RWPE1 (cell line): ENCODE measurements at regions not wholly inside any gene's neighbourhood (a gene's known extent, or its start where the extent isn't known, plus 50 kb on each side); places are given as distances from the start of the nearest gene placed in this dataset.
"Not testable (repeated sequence)": the region's sequence is repeated elsewhere in the genome, so short reads cannot be mapped to it uniquely, and the experiment has no call there.

Experiments used
- CTCF ChIA-PET: fragments of 350-600 bp; sonication (Branson Sonifier 250); formaldehyde crosslinking; extraction: SDS; loops from one replicate; lab custom pipeline; 2021; lab: Yijun Ruan, JAX
- POLR2A ChIA-PET: fragments of 400-600 bp; formaldehyde crosslinking; extraction: SDS; loops from one replicate; lab custom pipeline; 2020; ENCODE audit warnings: antibody characterized with exemption; ENCODE audit not compliant: low non-redundant PET; lab: Yijun Ruan, JAX
- DNase-seq: peaks from one replicate; pipeline ENCODE4 v3.0.0; 2012; ENCODE audit warnings: low spot score
- H3K27ac ChIP-seq: fragments of 450-650 bp; 2 replicates; pipeline ENCODE4 v1.5.1; 2017
- TF ChIP-seq, protein P1 (sequence below): fragments of 450-650 bp; conservative IDR thresholded peaks from 2 replicates; pipeline ENCODE4 v1.5.1; 2017; ENCODE audit warnings: low read depth, mild to moderate bottlenecking

DNA sequence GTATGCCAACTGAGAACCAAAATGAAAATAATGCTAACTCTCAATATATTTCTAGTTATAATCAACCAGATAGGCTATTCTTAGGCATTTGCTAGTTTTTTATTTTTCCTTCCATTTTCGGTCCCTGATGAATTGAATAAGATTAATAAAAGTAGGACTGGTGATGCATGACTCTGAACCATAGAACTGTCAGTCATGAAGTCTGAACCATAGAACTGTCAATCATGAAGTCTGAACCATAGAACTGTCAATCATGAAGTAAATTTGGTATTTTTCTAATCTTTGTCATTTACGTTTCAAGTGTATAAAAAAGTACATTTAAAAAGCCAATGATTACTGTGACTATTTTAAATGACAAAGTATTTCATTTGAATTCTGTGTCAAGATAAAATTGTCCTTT lies 460.2 kb upstream of the NDST3 start:
- POLR2A ChIA-PET: no interaction called here

DNA sequence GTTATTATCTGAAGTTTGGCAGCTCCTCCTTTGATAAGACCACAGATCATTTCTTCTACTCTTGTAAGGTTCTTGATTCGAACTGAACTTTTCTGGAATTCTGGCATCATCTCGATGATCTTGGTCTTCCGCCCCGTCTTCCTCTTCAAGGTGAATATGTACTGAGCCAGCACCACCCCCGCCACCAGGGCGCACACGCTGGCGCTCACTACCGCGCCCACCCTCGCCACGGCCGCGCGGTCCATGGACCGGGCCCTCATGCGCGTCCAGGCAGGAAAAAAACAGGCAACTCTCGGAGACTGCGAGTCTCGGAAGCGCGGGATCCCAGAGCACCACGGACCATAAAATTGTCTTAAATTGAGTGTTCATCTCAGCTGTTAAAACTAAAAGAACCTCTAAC lies 458.4 kb upstream of the NDST3 start:
- no peak overlapping the region for H3K27ac ChIP-seq
- no peak for DNase-seq
- CTCF ChIA-PET: no interaction called here
- TF ChIP-seq, protein P1, sequence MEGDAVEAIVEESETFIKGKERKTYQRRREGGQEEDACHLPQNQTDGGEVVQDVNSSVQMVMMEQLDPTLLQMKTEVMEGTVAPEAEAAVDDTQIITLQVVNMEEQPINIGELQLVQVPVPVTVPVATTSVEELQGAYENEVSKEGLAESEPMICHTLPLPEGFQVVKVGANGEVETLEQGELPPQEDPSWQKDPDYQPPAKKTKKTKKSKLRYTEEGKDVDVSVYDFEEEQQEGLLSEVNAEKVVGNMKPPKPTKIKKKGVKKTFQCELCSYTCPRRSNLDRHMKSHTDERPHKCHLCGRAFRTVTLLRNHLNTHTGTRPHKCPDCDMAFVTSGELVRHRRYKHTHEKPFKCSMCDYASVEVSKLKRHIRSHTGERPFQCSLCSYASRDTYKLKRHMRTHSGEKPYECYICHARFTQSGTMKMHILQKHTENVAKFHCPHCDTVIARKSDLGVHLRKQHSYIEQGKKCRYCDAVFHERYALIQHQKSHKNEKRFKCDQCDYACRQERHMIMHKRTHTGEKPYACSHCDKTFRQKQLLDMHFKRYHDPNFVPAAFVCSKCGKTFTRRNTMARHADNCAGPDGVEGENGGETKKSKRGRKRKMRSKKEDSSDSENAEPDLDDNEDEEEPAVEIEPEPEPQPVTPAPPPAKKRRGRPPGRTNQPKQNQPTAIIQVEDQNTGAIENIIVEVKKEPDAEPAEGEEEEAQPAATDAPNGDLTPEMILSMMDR: no peak
- POLR2A ChIA-PET: no interaction called here

More for the DNA sequence above, 460.2 kb upstream of the NDST3 start:
- H3K27ac ChIP-seq: no peak overlapping the region
- TF ChIP-seq, protein P1: no peak
- no peak for DNase-seq
- CTCF ChIA-PET: no interaction called here

DNA sequence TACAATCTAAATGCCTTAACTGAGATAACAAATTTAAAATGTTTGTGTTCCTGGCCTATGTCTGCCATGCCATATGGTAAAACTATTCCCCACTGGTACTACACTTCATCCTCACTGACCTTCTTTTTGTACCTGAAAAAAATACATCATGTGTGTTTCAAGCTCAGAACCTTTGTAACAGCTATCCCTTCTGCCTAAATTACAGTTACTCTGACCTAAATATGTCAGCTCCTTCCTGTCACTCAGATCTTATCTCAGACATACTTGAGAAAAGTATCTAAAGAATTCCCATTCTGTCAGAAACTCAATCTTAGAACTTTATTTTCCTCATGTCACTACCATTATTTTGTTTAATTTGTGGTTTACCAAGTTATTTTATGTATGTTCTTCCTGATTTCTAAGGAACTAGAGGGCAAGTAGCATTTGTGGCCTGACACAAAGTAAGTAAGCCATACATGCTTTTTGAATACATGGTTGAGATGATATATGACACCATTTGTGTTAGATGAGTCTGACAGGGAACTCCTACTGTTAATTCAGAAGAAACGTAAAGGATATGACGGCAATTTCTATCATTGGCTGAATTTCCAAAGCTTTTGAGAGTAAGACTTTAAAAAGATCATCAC lies 456.5 kb upstream of the NDST3 start:
- no peak for DNase-seq
- TF ChIP-seq, protein P1: no peak
- ChIA-PET CTCF (no interaction called here), POLR2A (no interaction called here)
- no peak overlapping the region for H3K27ac ChIP-seq

DNA sequence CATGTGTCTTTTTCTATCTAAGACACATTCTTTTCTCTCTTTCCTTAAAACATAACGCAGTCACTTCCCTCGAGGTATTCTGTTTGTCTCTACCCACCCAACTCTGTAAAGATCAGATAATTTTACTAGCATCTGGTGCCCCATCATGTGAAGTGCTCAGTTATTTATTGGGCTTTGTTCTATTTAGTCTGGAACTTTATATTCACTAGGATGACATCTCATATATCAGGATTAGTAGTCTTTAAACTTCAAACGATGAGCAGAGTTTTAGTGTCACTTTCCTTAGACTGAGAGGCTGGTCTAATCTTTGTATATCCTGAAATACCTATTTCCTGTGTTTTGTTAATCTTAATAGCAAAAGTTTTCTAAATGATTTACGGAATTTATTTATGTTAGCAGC lies 445.5 kb upstream of the NDST3 start:
- ChIA-PET POLR2A (no interaction called here), CTCF (no interaction called here)
- no peak overlapping the region for H3K27ac ChIP-seq
- TF ChIP-seq, protein P1: no peak
- DNase-seq: no peak

DNA sequence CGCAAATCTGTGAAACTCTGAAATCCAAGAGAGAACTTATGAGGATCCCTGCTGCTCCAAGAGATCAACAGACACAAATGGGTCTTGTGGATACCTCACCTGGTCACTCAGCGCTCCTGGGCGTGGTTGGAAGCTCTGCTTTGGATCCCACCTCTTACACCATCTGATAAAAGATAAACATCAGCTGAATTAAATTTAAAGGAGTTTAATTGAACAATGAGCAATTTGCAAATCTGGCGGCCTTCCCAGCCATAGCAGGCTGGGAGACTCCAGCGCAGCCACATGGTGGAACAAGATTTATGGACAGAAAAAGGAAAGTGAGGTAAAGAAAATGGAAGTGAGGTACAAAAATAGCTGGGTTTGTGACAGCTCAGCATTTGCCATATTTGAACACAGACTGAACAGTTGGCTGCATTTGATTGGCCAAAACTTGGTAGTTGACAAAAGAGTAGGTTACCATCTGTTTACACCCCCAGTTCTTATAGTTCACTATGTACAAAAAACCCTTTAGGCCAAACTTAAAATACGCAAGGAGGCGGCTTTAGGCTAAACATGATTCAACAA lies 437.3 kb upstream of the NDST3 start:
- TF ChIP-seq, protein P1: no peak
- no peak for DNase-seq
- POLR2A ChIA-PET: no interaction called here

DNA sequence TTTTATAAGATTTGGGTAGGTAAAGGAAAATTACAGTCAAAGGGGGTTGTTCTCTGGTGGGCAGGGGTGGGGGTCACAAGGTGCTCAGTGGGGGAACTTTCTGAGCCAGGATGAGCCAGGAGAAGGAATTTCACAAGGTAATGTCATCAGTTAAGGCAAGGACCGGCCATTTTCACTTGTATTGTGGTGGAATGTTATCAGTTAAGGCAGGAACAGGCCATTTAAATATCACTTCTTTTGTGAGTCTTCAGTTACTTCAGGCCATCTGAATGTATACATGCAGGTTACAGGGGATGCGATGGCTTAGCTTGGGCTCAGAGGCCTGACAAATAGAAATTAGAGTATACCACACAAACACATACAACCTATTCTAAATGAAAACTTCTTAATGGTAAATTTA lies 434.9 kb upstream of the NDST3 start:
- POLR2A ChIA-PET, DNase-seq, CTCF ChIA-PET, H3K27ac ChIP-seq: not testable (repeated sequence)

More for the DNA sequence above, 437.3 kb upstream of the NDST3 start:
- no peak overlapping the region for H3K27ac ChIP-seq
- CTCF ChIA-PET: no interaction called here

DNA sequence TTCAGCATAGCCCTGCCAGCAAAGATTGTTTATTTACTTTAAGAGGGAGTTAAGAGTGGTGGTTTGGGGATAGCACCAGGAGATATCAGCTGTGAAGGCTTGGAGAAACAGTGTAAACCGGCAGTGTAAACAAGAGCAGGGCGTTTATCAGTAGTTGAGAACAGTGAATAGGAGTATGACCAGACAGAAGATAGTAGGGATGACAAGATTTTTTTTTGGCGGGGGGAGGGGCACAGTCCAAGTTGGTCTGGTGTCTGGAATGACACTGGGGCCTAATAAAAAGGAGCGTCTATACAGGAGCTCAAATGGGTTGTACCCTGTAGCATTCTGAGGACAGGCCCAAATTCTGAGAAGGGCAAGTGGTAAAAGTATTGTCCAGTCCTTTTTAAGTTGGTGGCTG lies 433.4 kb upstream of the NDST3 start:
- DNase-seq, H3K27ac ChIP-seq, CTCF ChIA-PET, POLR2A ChIA-PET: not testable (repeated sequence)
